SHP77 (cell line): ENCODE measurements at regions not wholly inside any gene's neighbourhood (a gene's known extent, or its start where the extent isn't known, plus 50 kb on each side); places are given as distances from the start of the nearest gene placed in this dataset.

Source experiments
- DNase-seq, 2 experiments: peaks; one replicate each; lab custom pipeline; 2025; lab: John Stamatoyannopoulos, UW

DNA sequence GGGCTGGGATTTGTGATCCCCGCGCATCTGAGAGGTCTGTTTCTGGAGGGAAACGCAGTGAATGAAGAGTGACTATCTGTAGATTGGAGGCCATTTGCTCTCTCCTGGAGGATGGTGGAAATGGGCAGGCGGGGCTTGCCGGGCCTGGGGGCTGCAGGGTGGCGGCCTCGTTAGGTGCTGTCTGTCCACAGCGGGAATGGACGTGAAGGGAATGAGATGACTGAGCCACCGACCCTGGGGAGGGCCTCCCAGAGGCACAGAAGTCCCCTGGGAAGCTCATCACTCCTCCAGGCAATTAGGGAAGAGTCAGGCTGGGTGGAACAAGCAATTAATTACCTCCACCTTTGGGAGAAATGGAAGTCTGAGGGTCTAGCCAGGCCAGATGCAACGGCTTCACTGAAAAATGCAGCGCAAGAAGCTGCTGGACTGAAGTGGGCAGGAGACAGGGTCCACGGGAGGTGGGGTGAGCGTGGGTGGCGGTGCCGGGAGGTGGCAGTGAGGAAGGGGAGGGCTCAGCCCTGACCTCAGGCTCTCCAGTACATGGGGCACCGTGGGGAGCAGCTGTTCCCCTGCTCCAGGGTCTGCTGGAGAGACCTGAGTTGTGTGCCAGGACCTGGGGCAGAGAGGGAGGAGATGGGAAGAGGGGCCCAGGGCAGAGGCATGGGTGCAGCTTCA is 524.5 kb downstream of the BRD1 start:
- no peak for DNase-seq

DNA sequence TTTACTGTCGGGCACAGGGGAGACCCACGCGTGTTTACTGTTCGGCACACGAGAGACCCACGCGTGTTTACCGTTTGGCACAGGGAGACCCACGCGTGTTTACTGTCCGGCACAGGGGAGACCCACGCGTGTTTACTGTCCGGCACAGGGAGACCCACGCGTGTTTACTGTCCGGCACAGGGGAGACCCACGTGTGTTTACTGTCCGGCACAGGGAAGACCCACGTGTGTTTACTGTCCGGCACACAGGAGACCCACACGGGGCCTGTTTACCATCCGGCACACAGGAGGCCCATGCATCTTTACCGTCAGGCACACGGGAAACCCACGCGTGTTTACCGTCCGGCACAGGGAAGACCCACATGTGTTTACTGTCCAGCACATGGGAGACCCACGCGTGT is 525.1 kb downstream of the BRD1 start:
- no peak for DNase-seq

DNA sequence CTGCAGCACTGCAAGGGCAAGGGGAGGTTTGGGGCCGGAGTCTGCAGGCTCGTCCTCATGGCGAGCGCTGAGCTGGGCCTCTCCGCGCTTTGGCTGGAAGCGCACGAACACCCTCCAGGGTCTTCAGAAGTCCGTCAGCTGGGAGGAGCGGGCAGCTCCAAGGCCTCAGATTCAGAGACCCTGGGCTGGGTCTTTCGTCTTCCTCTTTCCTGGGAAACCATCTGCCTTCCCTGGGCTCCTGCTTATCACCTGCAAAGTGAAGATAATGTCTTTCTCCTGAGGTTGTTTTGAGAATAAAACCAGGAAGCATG is 525.6 kb downstream of the BRD1 start:
- no peak for DNase-seq

DNA sequence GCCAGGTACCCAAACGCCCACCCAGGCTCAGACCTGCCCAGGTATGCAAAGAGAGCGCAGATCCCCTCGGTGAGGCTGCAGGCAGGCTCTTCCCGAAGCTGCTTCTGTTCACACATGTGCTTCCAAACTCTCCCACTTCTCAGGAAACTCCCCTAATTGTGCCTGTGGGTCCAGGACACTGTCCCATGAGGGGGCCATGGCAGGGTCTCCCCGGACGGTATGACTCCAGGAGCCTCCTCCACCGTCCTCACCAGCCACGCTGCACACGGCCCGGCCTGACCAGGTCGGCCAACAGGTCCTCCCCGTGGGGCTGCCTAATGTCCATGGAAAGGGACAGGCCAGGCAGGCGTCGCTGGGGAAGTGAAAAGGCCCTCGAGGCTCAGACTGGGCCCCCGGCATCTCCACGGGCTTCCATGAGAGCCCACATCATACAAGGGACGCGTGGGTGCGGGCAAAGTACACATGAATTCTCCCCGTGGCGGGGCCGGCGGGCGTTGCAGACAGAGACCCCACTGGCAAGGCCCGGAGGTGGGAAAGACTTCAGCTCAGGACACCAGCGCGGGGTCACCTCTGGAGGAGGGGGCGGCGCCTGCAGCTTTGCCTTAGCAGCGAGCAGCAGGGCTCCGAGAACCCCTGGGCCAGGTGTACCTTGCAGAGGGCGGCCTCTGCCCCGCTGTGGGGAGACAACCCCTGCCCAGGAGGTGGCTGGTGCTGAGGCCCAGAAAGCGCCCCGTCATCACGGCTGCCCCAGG is 526.1 kb downstream of the BRD1 start:
- DNase-seq = no peak

DNA sequence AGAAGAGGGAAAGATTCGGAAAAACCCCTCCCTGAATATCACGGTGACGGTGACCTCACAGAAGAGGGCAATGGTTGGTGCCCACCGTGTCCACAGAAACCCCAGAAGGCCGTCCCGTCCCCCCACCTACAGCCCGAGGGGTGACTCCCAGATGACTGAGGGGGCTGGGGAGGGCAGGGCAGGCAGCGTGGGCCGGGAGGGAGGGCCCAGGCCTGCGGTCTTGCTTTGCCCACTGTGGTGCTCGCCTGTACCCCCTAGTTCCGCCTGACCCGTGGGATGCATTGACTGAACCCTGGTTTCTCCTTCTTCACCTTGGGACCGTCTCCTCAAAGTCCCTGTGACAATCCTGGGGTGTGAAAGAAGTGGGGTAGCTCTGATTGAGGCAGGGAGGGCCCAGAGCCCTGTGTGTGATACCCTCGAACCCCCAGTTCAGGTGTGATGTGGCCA is 526.7 kb downstream of the BRD1 start:
- DNase-seq = no peak

DNA sequence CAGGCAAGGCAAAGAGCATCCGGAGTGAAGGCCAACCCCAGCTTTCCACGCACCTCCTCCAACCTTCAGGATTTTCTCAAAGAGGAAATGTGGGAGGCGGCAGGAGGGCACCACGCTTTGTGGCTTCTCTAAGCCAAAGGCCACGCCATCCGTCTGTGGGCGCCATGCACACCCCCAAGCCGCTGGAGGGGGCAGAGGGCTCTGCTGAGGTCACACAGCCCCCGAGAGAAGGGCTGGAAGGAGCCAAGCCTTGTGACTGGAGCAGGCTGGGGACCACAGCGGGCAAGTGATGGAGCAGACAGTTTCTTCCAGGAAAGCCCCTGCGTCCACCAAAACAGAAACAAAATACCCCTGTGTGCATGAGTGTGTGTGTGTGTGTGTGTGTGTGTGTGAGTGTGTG is 527.4 kb downstream of the BRD1 start:
- DNase-seq = no peak

DNA sequence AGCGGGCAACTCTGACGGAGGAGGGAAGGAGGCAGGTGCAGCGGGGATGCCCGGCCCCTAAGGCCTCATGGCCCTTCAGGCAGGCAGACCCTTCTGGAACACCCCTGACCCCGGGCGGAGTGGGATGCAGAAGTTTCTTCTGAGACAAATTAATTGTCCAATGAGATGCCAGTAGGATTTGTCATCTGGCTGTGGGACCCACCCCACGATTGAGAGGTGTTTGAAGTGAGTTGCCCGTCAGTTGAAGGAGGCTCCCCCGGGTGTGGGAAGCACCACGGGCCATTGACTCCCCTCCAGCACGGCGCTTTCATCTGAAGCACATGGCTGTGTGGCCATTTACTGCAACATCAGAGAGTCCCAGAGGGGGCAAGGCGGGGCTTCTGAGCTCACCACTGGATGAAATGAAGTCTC is 527.8 kb downstream of the BRD1 start:
- no peak for DNase-seq

DNA sequence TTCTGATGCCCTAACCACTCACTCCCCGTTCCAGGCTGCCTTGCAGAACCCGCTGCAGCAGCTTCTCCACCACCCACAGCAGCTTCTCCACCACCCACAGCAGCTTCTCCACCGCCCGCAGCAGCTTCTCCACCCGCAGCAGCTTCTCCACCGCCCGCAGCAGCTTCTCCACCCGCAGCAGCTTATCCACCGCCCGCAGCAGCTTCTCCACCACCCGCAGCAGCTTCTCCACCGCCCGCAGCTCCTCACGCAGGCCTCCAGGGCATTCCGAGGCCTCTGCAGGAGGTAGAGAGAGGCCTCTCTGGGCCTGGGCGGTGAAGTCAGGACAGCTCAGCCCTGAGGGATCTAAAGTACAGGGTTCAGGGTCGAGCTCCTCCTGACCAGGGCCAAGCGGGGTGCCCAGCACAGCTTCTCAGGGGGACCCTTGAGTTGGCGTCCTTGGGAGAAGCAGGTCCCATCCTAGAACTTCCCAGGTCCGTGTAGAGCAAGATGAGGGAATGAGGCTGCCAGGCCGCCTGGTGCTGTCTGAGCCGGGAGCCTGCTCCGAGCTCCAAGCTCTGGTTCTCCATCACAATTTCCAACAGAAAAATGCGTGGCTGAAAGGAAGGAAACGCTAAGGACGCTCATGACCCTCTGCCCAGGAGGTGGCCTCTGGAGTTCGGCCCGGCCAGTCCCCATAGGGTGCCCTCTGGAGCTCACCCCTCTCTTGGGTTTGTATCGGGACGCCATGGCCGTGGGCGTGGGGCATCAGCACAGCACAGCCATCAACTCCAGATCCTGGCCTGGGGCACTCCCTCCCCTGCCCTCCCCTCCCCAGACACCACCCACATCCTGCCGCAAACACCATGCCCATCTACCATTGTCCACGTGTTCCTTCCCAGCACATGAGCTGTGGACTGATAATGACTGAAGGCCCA is 528.6 kb downstream of the BRD1 start:
- DNase-seq = no peak

DNA sequence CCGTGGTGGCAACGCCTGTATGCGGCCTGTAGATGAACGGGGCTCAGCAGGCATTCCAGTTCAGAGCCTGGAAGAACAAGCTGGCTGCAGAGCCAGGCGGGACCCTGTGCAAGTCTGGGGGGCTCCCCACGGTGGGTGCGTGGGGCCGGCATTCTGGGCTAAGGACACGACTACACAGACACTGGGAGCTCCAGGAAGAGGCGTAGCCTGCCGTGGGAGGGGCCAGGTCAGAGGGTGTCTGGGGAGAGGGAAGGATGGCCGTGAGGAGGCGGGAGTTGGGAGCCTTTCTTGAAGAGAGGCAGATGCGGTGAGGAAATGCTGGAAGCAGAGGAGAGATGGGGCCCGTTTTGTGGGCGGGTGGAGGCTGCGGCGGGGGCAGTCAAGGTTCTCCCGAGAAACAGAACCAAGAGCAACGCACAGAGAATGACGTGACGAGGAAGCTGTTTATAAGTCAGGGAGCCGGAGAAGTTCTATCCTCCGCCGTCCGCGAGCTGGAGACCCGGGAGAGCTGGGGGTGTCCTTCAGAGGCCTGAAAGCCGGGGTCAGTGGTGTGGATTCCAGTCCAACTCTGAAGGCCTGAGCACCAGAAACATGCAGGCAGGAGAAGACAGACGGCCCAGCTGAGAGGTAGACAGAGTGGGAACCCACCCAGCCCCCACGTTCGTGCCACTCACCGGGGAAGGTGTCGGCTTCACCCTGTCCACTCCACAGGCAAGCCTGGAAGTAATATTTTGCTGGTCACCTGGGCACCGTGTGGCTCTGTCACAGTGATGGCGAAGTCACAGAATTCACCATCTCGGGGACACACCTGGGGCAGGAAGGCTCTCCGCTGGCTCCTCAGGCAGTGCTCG is 529.6 kb downstream of the BRD1 start:
- no peak for DNase-seq

DNA sequence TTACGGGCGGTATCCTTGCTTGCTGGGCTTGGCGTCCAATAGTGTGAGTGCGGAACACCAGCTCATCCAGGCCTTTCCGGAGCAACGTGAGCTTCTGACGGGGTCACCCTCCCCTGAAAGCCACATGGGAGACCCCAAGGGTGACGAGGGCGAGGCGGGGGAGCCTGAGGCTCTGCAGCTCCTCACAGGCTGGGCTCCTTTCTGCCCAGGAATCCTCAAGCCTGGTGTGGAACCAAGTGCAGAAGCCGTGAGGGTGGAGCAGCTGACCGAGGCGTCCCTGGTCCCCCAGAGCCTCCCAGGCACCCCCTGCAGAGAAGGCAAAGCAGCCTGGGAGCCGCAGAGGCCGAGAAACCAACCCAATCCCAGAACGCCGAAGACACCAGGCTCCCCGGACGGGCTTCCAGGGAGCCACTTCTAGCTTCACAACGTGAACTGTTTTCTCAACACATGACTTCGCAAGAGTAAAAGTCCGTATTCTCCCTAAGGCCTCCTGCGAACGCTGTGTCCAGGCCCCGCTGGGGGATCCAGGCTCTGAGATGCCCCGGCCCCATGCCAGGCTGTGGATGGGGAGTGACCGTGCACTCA is 530.3 kb downstream of the BRD1 start:
- DNase-seq = no peak

DNA sequence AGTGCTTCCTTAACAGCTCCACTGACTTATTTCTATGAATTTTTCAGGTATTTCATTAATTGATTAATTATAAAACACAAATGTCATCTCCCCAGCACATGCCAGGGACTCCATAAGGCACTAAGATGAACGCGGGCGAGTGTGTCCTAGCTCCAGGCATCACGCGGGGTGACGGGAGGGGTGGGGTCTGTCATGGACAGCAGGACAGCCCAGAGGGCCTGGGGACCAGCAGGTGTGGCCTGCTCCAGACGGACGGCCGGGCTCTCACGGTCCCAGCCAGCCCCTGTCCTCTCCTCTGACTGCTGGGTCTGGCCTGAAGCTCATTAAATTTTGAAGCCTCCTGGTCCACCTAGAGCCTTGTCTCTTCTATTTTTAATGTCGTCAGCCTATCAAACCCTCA is 531.1 kb downstream of the BRD1 start:
- DNase-seq = no peak

DNA sequence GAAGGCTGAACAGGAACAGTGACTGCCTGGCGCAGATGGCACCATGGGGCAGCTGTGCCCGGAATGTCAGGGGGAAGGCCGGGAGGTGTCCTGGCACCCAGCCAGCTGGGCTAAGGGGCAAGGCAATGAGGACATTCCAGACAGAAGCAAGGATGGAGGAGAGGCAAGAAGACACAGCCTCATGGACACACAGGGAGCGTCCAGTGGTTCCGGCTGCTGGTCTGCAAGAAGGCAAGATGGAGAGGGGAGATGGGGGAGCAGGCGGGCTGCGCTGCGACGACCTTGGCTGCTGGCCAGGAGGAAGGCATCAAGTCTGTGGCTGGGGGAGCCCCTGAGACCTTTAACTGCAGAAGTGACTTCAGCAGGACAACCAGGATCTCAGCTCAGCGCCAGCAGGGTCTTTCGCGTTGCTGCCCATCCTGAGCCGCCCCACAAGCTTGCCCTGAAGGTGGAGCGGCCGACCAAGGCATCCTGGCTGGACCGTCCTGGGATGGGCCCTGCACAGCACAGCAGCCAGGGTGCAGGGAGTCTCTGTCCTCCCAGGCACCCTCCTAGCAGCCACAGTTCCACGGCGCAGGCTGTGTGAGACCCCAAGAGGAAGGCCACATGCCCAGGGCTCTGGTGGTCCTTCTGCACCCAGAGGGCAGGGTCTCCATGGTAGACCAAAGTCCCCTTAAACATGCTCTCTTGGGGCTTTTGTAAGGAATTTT is 531.7 kb downstream of the BRD1 start:
- DNase-seq = peak in 1 of 2 experiments; percentile 36

DNA sequence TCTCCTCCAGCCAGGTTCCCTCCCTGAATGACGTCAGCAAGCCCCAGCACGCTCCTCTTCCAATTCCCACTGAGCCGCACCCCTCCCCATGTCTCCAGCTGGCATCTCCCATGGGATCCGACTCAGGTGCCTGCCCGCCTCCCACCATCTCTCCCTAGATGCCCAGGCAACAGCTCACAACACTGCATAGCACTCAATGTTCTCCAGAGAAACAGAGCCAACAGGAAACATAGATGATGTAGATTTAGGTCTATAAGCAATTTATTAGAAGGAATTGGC is 532.3 kb downstream of the BRD1 start:
- no peak for DNase-seq

DNA sequence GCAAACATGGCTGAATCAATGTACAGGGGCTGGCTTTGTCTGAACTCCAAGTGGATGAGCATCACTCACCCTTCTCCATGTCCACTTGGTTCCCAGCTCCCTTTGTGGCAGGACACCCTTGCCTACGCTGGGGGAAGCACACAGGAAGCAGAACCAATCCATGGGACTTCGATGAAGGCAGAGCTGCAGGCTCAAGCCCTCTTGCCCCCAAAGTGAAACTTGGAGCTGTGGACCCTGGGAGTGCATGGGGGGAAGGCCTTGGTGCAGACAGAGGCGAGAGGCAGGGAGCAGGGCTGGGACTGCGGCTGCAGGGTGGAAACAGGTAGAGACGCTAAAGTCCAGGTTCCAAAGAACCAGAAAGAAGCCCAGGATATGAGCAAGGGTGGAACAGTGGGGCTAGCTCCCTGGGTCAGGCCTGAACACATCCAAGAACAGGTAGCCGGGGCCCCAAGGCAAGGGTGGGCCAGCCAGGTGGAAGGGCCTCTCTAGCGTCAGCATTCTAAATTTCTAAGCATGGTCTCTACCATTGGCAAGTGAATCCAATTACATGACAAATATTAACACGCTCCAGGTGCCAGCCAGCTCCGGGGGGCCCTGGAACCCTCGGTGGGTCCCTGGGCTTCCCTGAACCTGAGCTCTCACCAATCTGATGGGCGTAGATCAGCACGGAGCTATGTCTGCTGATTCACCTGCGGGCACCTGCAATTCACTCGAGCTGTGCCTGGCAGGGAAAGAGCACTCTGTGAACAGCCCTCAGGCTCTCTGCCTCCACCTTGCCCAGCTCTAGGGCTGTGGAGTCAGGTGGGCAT is 532.8 kb downstream of the BRD1 start:
- DNase-seq = no peak

DNA sequence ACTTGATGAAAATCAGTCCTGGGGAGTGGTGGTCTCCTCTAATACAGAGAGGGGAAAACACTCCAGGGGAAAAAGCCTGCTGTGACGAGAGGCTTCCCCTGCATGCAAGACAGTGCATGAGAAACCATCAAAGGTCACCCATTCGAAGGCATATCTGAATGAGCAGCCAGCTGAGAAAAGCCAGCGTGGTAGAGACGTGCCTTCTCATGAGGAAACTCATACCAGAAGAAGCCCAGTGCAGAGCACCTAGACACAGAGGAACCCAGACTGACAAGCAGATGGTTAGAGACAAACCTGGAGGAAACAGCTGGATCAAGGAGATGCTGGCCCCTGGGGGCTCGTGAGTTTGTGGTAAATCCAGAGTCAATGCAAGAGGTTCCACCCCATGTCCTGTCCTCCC is 534.8 kb downstream of the BRD1 start:
- no peak for DNase-seq

DNA sequence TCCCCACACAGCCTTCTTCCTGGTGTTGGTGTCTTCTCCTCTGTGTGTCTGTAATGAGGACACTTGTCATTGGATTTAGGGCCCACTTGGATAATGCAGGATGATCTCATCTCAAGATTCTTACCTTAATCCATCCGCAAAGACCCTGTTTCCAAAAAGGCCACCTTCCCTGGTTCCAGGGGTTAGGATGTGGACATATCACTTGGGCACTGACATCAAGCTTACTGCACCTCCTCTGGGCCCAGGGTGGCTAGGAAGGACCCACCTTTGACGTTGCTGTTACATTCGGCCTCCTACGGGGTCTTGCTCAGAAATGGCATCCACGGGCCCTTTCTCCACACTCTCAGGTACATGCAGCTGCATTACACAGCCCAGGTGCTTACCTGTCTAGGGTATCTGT is 535.9 kb downstream of the BRD1 start:
- DNase-seq = no peak

DNA sequence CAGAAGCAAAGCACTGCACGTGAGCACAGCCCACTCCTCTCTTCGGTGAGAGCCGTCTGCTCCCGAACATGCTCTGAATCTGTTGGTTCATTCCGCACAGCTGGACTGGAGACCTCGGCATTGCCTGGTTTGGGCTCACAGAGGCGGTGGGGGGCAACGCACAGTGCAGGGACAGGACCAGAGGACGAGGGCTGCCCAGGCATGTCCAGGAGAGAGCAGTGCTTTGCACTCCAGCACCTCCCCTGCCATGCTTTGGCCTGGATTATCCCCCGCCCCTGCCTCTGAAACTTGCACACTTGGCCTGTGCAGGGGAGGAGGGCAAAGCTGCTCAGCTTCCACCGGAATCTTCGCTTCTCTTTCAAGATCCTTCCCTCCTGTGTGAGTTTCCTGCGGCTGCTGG is 536.5 kb downstream of the BRD1 start:
- no peak for DNase-seq

DNA sequence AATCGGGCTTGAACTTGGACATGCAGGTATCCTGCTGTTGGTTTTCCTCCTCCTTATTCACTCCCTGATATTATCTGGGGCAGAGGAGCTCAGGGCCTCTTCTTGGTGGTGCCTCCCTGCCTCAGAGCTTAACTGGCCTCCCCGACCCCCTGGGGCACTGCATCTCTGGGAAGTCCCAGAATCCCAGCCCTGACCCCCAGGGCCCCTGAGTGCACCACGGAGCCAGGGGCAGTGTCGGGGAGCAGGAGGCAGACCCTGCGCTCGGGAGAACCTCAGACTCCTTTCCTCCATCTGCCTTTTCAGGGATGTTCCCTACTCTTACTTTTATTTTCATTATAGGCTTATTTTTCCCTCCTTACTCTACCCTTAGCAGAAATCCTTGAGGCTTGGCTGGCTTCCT is 537.0 kb downstream of the BRD1 start:
- no peak for DNase-seq

DNA sequence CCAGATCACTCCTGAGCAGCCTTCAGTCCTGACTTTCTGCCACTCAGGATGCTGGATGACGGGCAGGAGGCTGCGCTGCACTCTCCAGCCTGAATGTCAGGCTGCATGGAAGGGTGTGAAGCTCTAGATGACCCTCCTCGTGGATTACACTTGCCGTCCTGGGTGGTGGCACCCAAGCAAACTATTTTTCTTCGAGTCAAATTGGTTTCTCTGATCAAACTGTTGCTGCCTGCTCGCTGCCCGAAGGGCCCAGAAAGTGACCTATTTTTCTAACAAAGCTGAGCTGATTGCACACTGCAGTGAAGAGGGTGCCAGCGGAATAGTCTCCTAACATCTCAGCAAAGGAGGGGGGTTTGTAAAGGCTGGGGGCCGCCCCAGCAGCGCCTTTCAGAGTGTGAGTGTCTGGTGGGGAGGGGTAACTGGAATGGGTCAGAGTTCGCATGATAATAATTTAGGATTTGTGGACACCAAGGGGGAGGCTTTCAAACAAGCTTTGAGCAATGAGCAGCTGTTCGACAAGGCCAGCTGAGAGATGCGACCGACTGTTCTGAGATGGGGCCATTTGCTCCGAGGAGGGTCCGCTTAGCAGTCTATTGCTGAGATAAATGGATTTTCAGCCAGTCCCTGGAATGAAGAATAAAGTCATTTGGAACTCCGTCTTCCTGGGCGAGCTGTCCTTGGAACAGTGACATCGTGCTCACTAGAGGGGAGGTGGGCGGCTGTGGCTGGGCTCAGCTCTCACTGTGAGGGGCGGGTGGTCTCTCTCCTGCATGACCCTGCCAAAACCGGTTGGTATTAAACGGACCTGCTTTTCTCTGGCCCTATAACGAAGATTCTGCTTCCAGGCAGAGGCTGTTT is 537.6 kb downstream of the BRD1 start:
- DNase-seq = no peak
